Glomerular visceral epithelial cell (primary cell): ENCODE measurements at regions not wholly inside any gene's neighbourhood (a gene's known extent, or its start where the extent isn't known, plus 50 kb on each side); places are given as distances from the start of the nearest gene placed in this dataset.

Experiments
- DNase-seq: peaks from one replicate; pipeline ENCODE4 v3.0.0-alpha.2; 2016; ENCODE audit errors: extremely low spot score

DNA sequence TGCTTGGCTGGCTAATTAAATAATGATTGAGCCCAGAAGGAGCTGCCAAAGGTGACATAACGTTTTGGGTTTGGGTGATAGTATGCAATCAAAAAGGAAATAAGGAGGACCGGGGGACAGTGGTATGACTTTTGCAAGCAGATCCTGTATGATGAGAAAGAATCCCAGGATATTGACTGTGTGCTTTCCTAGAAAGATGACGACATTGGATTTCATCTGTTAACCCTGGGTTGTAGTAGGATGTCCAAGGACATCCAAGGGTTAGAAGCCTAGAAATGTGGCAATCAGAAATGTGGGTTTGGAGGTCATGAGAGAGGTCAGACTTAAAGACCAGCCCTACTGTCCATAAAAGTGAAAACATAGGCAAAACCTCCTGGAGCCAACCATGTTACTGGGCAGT is 50.3 kb upstream of the HMHB1 start:
- DNase-seq = no peak

DNA sequence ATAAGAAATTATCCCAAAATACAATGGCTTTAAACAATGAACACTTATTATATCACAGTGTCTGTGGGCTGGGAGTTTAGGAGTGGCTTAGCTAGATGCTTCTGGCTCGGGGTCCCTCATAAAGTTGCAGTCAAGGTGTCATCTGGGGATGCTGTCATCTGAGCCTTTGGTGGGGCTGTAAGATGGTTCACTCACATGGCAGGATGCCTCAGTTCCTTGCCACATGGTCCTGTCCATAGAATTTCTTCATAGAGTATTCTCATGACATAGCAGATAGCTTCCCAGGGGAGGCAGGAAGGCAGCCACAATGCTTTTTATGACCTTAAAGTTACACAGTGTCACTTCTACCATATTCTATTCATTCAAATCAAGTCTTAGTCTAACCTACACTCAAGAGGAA is 51.2 kb upstream of the HMHB1 start:
- no peak for DNase-seq

DNA sequence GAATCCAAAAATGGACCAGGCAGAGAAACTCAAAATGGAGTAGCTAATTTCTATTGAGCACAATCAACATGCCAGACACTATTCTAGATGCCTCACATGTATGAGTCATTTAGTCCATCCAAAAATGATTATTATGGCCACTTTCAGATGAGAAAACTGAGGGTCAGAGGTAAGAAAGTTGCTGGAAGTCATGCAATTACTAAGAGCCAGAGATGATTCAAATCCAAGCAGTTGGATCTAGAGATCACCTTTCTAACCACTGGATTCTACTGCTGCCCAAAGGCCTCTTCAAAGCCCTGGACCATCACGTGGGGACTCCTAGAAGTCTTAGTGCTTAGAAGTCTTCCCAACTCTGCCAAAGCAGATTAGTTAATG is 51.8 kb upstream of the HMHB1 start:
- no peak for DNase-seq

DNA sequence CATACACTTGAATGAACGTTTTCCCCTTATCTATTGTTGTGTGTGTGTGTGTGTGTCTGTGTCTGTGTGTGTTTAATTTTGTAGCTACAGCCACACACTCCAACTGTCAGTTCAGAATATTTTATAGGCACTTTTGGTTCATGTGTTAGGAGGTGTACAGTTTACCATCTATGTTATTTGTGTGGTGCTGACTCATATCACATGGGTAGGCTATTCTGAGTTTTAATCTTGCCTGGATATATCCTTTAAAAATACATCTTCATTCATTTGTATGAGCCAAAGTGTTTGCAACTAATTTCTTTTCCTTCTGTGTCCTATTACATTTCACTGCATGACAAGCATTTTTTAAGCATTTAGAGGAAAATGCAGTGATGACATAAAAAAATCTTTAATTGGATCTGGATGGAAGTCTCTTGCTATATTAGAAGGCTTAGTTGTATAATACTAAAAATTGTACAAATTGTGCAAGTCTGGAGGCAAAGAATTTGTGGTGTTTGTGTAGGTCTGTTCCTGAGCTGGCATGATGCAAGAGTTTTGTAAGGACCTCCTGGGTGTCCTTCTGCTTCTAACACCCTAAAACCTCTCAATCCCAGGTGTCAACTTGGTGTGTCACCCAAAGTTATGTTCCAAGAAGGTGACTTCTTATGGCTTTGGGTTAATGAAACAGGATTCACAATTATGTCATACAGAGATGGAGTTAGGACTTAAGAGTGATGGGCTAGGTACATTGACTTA is 52.4 kb upstream of the HMHB1 start:
- DNase-seq = no peak

DNA sequence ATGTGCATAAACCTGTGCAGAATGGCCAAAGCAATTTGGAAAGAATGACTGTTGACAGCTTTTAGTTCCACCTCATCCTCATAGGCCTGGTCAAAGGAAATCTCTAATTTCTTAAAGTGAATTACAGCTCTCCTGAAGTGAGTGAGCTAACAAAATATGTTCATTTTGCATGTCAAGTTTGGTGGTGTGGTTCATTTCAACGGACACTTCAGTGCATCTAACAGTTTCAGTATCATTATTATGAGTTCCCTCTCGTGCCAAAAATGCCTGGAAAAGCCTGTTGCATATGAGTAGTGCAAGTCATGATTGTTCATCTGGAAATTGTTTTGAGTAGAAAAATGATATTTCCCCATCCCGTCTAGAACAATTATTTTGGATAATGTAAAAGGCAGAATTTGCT is 53.2 kb upstream of the HMHB1 start:
- DNase-seq = no peak

DNA sequence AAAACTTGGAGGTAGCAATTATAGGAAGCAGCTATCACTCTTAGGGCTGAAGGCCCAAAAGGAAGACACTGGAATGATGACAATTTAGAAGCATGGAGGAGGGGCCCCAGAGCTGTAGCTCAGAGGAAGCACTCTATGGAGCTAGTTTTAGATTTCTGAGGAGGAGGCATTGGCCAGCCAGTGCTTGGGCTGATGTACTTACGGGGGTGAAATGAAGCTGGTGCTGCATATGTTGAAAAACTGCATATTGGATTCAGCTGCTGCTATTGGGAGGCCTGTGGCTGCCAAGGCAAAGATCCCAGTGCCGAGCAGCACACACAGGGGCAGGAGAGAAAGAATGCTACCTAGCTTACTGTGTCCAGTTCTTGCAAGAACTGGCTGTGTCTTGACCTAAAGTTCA is 53.9 kb upstream of the HMHB1 start:
- no peak for DNase-seq

DNA sequence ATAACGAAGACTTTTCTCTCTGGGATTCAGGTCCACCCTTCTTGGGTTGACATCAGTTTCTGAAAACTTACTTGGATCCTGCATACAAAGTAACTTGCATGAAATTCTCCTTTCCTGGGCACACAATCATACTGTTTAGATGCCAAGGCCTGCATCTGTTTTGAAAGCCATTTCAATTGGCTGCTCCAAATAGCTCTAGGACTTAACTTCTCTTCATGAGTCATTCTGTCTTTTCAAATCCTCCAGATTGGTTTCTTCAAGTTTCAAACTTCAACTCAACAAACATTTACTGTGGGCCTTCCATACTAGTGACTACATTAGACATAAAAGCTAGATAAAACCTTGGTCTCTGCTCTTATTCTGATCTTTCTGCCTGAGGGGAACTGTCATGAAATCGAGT is 54.8 kb upstream of the HMHB1 start:
- no peak for DNase-seq

DNA sequence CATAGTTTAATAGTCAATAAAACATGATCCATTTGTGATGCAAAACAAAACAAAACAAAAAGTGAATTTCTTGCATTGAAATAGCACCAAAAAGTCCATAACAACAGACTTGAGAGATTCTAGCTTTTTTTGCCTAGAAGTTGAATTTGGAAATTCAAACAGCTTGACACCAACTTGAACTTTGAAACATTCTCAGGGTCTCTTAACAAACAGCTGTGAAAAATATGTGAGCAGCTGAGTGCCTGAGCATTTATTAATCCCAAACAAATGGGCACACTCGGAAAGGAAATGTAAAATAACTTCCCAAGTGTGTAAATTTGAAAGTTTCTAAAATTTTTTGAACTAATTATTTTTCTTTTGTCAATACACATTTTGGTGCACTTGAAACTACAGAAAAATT is 56.0 kb upstream of the HMHB1 start:
- DNase-seq = no peak

DNA sequence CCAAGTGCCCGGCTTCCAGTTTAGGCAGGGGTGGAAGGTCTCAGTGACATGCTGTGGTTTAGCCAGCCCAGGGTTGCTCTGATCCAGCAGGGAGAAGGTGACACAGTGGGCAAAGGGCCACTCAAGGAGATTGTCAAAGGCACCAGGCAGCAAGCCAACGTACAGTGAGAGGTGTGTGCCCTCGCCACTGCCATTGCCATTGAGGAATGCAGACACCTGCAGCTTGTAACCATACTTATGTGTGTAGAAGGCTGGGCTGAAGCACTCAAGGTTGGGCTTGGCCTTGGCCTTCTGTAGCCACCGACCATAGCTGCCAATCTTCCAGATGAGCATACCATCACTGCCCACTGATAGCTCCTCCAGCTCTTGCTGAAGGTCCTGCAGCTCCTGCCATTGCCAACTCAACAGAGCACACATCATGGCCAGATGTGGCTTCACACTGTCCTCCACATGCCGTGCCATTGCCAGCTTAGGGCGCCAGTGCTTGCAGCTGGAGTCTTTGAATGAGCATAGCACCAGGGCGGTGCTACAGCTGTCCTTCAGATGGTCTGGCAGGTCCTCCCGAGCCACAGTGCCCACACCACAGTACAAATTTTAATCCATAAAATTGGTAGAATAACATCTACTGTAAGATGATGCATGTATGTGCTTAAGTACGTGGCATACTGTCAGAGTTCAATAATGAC is 59.7 kb upstream of the HMHB1 start:
- no peak for DNase-seq

DNA sequence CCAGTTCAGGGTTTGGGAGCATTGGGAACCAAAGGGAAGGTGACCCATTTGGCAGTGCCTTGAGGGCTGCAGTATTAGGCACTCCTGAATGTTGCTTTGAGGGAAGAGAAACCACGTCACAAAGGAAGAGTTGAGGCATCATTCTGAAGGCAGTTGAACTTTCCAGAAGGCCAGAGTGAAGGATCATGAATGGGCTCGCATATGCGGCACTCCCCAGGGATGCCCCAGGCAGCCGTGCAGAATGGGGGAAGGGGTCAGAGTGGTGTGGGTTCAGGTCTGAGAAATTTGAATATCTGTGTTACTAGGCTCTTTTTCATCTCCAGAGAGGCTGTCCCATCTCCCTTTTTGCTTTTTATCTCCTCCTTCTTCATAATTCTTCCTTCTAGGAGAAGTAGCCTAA is 60.6 kb upstream of the HMHB1 start:
- DNase-seq = no peak

DNA sequence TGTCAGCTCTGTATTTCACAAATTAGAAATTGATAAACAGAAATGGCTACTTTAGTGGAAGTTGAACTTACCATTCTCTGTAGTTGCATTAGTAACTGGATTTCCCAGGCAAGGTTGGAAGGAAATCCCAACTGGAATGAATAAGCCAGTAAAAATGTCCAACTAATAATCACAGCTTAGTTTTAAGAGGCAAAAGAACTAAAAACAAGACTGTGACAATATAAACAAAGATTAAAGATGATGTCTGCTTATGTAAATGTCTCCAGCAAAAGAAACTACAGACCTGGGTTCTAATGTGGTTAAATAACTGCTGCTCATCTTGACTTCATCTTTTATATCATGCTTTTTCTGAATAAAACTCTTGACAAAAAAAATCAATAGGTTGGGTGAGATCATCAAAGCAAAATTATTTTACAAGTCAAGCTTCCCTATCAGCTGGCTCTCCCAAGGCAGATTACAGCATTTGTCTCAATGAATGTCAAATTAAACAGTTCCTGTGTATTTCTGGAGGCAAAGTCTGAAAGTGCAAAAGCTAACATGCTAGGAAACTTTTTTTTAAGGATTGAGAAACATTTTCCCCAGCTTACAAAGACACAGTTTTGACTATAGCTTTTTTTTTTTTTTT is 62.3 kb upstream of the HMHB1 start:
- DNase-seq = no peak

DNA sequence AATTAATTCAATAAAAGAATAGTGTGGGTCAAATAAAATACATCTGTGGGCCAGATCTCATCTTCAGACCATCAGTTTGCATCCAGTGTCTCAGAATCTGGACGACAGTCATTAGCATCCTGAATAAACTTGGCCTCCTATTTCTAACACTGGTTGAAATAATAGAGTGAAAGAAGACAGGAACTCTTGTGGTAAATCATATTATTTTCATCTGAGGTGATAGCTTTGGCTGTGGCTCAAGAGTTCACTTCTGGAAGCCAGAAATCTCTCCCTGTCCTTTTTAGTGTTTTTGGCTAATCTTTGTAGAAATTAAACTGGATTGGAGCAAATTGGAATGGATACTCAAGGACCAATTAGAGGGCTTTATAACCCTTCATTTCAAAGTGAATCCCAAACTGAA is 63.4 kb upstream of the HMHB1 start:
- no peak for DNase-seq

DNA sequence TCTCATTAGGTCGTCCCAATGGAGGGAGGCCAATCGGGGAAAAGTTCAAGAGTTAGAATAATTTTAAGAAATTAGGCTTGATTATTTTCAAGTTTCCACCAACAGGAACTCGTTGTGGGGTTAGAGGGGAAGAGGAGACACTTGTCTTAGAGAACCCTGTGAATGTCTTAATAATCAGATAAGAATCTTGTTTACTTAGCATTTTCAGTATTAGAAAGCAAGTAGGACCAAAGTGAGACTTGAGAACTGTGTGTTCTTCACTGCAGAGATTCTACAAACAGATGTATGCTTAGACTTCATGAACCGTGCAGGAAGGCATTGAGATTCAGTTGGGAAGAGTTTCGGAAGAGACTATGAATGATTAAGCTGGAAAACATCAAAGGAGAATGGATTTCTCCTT is 69.0 kb upstream of the HMHB1 start:
- DNase-seq = no peak

DNA sequence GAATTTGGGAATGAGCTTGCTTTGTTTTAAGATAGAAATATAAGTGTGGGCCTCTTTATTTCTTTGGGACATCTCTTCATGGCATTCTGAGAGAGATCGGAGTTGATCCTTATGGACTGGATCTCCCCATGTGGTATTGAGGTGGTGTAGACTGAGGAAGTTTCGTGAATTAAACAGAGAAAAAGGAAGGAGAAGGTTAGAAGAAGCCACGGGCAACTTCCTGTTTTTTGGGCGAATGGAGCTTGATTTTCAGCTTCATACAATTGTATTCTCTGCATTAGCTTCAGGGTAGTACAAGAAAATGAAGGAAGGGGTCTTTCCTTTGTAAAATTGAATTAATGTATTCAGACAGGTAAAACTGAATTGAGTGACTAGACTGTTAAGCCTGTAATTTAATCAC is 70.5 kb upstream of the HMHB1 start:
- DNase-seq = no peak

DNA sequence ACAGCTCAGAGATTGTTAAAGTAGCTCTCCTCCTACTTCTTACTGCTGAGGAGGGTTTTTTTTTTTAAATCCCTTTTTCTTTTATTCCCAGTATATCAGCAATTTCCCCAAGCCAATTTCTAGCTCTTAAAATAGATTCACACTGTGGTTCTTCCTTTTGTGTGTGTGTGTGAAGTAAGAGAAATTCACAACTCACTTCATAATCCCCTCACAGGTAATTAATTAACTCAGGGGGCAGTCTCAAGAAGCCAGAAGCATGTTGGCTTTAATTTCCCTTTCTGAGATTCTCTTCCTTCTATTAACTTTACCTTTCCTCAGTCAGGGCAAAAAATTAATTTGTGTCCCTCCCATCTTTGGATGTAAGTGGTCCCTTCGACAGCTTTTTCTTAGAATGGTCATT is 71.0 kb upstream of the HMHB1 start:
- DNase-seq = no peak

DNA sequence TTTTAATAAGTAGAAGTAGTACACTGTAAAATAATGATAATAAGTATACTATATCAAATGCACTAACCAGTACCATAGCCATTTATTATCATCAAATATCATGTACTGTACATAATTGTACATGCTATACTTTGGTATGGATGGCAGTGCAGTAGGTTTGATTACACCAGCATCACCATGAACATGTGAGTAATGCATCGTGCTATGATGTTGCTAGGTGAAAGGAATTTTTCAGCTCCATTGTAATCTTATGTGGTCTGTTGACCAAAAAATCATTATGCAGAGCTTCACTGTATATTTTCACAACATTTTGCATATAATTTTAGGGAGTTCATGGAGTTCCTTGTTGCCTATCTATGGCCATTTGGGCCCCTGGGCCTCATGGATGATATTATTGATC is 72.2 kb upstream of the HMHB1 start:
- peak; percentile 31 for DNase-seq

DNA sequence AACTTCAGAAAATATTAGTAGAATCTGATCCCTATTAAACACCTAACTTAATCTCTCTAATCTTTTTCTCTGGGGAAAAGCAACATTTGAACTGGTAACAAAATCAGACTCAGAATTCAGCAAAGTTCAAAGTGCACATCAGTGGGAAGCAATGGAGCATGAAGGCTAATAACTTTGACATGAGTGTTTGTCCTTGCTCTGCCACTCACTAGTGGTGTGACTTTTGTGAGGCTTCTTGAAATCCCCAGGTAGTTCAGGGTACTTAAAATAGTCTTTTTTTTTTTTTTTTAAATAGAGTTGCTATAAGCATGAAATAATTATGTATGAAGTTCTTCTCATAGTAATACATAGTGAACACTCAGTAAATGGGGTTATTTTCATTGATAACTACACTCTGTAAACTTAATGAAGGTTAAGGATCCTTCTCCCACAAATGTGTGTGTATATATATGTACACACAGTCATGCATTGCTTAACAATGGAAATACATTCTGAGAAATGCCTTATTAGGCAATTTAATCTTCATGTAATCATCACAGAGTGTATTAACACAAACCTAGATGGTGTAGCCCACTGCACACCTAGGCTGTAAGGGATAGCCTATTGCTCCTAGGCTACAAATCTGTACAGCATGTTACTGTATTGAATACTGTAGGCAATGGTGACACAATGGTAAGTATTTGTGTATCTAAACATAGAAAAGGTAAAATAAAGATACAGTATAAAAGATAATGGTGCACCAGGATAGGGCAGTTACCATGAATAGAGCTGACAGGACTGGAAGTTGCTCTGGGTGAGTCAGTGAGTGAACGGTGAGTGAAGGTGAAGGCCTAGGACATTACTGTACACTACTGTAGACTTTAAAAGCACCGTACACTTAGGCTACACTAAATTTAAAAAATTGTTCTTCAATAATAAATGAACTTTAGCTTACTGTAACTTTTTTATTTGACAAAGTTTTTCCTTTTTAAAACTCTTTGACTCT is 73.3 kb upstream of the HMHB1 start:
- peak; percentile 19 for DNase-seq

DNA sequence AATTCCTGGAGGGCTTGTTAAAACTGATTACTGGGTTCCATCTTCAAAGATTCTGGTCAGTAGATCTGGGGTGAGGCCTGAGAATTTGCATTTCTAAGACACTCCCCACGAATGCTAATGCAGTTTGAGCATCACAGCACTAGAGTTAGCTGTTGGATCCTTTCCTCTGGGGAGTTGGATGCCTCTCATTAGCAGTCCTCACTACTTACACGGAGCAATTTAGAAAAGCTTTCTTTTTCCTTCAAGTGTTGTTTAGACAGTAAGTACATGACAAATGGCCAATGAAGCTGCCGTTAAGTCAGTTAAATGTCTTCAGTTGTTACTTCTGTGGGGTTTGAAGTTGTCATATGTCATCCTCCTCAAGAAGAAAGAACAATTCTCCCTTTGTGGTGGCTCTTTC is 74.9 kb upstream of the HMHB1 start:
- no peak for DNase-seq

DNA sequence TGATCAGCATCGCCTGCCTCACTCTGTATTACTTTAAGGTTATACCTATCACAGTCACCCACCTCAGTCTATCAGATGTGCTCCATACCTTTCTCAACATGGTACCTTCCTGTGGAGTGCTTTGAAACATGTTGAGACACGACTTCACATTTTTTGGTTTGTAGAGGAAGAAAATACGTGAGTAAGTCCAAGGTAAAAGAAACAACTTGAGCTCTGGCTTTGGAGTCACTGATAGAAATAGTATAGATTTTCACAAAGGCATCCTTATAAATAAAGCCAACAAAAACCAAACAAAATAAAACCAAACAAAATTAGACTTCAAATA is 77.5 kb upstream of the HMHB1 start:
- DNase-seq = no peak

DNA sequence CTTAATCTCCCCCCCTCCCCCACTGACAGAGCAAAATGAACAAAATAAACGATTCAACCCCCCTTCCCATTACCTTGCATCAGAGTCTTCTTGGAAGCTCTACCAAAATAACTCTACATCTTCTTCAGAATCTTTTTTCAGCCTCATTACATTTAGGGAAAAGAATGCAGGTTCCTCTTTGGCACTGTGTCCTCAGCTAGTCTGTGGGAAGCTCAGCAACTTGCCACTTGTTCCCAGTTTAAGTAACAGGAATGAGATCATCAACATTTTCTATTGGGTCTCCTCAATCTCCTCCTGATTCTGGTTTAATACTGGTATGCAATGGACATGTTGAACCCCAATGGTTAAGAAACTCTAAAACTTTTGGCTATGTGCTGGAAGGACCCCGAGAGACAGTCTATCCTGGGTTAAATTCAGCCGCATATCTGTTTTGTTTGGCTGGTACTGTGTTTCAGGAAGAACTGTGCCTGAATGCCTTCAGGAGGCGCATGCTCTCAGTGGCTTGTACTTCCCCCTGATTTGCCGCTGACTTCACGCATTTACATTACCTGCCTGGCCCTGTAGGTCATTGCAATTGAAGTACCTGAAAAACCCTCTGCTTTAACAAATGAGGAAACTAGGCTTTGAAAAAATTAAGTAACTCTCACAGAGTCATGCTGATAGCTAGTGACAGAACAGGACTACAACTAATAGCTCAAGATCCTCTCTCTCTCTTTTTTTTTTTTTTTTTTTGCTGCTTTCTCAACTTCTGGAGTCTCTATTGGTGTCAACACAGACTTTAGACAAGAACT is 78.1 kb upstream of the HMHB1 start:
- no peak for DNase-seq

DNA sequence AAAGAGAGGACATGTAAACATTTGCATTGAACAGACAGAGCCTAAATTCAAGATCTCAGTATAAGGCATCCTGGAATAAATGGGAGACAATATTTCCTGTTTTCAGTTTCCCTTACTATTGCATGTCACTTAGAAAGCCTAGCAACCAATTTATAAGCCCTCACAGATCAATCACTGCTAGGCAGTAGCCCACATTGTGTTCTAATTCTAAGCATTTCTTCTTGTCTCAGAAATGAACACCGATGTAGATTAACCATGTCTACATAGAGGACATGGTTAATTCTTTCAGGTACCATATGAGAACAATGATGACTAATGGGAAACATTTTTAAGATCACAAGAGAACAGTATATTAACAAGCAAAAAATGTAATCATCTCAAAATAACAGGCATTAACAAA is 79.6 kb upstream of the HMHB1 start:
- DNase-seq = no peak
